ENCODE measurements at regions not wholly inside any gene's neighbourhood (a gene's known extent, or its start where the extent isn't known, plus 50 kb on each side); places are given as distances from the start of the nearest gene placed in this dataset.

DNA sequence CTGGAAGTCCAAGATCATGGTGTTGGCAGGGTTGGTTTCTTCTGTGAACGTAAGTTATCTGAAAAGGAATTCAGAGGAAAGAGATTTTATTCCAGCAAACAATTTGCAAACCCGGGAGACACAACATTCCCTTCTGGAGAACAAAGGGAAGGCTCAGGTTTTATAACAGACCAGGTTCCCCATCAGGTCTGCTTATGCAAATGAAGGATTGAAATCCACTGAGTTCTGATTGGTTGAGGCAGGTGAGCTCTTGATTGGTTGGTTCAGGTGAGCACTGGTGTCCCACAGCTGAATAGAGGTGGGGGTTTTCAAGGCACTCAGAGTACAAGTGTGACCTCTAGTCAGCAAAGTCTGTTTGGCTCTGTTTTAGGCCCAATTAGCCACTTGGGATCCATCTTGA, 1306.8 kb downstream of the TBC1D22A start:
- TF ChIP-seq MXI1 (IDR thresholded peaks at IDR 0.05; ENCODE audit: borderline replicate concordance, low read depth, low read length), result no peak
- TF ChIP-seq, protein P1, sequence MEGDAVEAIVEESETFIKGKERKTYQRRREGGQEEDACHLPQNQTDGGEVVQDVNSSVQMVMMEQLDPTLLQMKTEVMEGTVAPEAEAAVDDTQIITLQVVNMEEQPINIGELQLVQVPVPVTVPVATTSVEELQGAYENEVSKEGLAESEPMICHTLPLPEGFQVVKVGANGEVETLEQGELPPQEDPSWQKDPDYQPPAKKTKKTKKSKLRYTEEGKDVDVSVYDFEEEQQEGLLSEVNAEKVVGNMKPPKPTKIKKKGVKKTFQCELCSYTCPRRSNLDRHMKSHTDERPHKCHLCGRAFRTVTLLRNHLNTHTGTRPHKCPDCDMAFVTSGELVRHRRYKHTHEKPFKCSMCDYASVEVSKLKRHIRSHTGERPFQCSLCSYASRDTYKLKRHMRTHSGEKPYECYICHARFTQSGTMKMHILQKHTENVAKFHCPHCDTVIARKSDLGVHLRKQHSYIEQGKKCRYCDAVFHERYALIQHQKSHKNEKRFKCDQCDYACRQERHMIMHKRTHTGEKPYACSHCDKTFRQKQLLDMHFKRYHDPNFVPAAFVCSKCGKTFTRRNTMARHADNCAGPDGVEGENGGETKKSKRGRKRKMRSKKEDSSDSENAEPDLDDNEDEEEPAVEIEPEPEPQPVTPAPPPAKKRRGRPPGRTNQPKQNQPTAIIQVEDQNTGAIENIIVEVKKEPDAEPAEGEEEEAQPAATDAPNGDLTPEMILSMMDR (conservative IDR thresholded peaks at IDR 0.05; ENCODE audit: low read depth, low read length), result no peak
- no peak for TF ChIP-seq MAFK (IDR thresholded peaks at IDR 0.05; ENCODE audit: low read depth, low read length)
- no peak for TF ChIP-seq RAD21 (IDR thresholded peaks at IDR 0.05; ENCODE audit: low read length)

Measured in IMR-90 (cell line).